ENCODE measurements at regions not wholly inside any gene's neighbourhood (a gene's known extent, or its start where the extent isn't known, plus 50 kb on each side); places are given as distances from the start of the nearest gene placed in this dataset.

GRCh38 chr7:17234398-17235031, 63.9 kb upstream of the AHR start:
- TF ChIP-seq POLR2A (IDR thresholded peaks at IDR 0.05) (no peak), EP300 (IDR thresholded peaks at IDR 0.05) (no peak)
- TF ChIP-seq, protein P1, sequence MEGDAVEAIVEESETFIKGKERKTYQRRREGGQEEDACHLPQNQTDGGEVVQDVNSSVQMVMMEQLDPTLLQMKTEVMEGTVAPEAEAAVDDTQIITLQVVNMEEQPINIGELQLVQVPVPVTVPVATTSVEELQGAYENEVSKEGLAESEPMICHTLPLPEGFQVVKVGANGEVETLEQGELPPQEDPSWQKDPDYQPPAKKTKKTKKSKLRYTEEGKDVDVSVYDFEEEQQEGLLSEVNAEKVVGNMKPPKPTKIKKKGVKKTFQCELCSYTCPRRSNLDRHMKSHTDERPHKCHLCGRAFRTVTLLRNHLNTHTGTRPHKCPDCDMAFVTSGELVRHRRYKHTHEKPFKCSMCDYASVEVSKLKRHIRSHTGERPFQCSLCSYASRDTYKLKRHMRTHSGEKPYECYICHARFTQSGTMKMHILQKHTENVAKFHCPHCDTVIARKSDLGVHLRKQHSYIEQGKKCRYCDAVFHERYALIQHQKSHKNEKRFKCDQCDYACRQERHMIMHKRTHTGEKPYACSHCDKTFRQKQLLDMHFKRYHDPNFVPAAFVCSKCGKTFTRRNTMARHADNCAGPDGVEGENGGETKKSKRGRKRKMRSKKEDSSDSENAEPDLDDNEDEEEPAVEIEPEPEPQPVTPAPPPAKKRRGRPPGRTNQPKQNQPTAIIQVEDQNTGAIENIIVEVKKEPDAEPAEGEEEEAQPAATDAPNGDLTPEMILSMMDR (IDR thresholded peaks at IDR 0.05): no peak

All from sigmoid colon (tissue), 4 donors.